GM21576 (cell line): ENCODE measurements at regions not wholly inside any gene's neighbourhood (a gene's known extent, or its start where the extent isn't known, plus 50 kb on each side); places are given as distances from the start of the nearest gene placed in this dataset.

ENCODE experiments used
- ATAC-seq: cut with Tn5 transposase; IDR thresholded peaks from one replicate; pipeline ENCODE4 v1.9.1; 2021; ENCODE audit warnings: mild to moderate bottlenecking, moderate library complexity; ENCODE audit not compliant: unreplicated experiment

- ATAC-seq = no peak
Observed at GRCh38 chr1:209427811-209428210, 155.7 kb upstream of the CAMK1G start.

GRCh38 chr1:209428241-209428921 lies 155.1 kb upstream of the CAMK1G start:
- no peak for ATAC-seq

- ATAC-seq = no peak
Observed at GRCh38 chr1:209429611-209430010, 153.9 kb upstream of the CAMK1G start.

- ATAC-seq = no peak
Observed at GRCh38 chr1:209430107-209430506, 153.4 kb upstream of the CAMK1G start.

GRCh38 chr1:209430821-209431259 lies 152.7 kb upstream of the CAMK1G start:
- no peak for ATAC-seq

GRCh38 chr1:209431402-209431801 lies 152.1 kb upstream of the CAMK1G start:
- no peak for ATAC-seq

- no peak for ATAC-seq
Observed at GRCh38 chr1:209431813-209432442, 151.6 kb upstream of the CAMK1G start.

GRCh38 chr1:209432443-209432825 lies 151.1 kb upstream of the CAMK1G start:
- no peak for ATAC-seq

- no peak for ATAC-seq
Observed at GRCh38 chr1:209433649-209434031, 149.9 kb upstream of the CAMK1G start.

GRCh38 chr1:209434066-209434465 lies 149.4 kb upstream of the CAMK1G start:
- ATAC-seq = no peak

- ATAC-seq = no peak
Observed at GRCh38 chr1:209434631-209435217, 148.8 kb upstream of the CAMK1G start.

- ATAC-seq = peak; percentile 85
Observed at GRCh38 chr1:209435654-209436566, 147.6 kb upstream of the CAMK1G start.

GRCh38 chr1:209439828-209440227 lies 143.7 kb upstream of the CAMK1G start:
- ATAC-seq = no peak

- no peak for ATAC-seq
Observed at GRCh38 chr1:209443361-209443931, 140.1 kb upstream of the CAMK1G start.

- no peak for ATAC-seq
Observed at GRCh38 chr1:209443975-209444651, 139.4 kb upstream of the CAMK1G start.

GRCh38 chr1:209444961-209445360 lies 138.6 kb upstream of the CAMK1G start:
- ATAC-seq = no peak

- ATAC-seq = no peak
Observed at GRCh38 chr1:209445576-209445975, 137.9 kb upstream of the CAMK1G start.

GRCh38 chr1:209446356-209446755 lies 137.2 kb upstream of the CAMK1G start:
- ATAC-seq = no peak

GRCh38 chr1:209454340-209454994 lies 129.0 kb upstream of the CAMK1G start:
- no peak for ATAC-seq

- no peak for ATAC-seq
Observed at GRCh38 chr1:209455145-209455544, 128.4 kb upstream of the CAMK1G start.
